Fibroblast of lung (primary cell): ENCODE measurements at regions not wholly inside any gene's neighbourhood (a gene's known extent, or its start where the extent isn't known, plus 50 kb on each side); places are given as distances from the start of the nearest gene placed in this dataset.

Experiments used
- CTCF ChIP-seq, 2 donors: IDR thresholded peaks in 1 of 2; conservative IDR thresholded peaks in 1 of 2; 1 replicate in 1 of 2; 2 replicates in 1 of 2; pipeline ENCODE4 v1.5.1; 2011 to 2012; ENCODE audit warnings: low read length in 2 of 2, control low read depth in 1 of 2, inconsistent platforms in 1 of 2, low read depth in 1 of 2, mild to moderate bottlenecking in 1 of 2
- EZH2 ChIP-seq: IDR thresholded peaks from 2 replicates; pipeline ENCODE4 v1.5.1; 2012; ENCODE audit warnings: low read length, control low read depth, mild to moderate bottlenecking; ENCODE audit errors: missing control alignments

DNA sequence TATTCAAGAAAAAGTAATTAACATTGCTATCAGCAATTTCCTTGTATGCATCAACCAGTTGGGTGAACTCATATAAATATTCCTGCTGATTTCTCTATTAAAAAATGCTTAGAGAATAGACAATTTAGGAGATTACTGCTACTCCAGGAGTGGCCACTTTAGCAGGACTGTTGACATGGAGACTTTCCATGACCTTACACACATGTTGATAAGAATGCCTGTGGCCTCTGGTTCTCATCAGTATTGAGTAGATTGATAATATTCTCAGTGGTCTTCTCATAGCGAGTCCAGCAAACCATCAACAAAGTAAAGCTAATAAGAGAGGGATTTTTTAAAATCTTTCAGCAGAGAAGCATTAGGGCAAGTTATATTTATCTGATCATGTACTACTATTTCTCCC, 208.4 kb upstream of the MARCKS start:
- TF ChIP-seq CTCF (conservative IDR thresholded peaks at IDR 0.05 in 1 of 2, IDR thresholded peaks at IDR 0.05 in 1 of 2; ENCODE audit: low read depth in 1 of 2, low read length in 2 of 2) (no peak), EZH2 (no peak)
